Skeletal muscle cell (primary cell): ENCODE measurements at regions not wholly inside any gene's neighbourhood (a gene's known extent, or its start where the extent isn't known, plus 50 kb on each side); places are given as distances from the start of the nearest gene placed in this dataset.
"Not testable (repeated sequence)": the region's sequence is repeated elsewhere in the genome, so short reads cannot be mapped to it uniquely, and the experiment has no call there.

Experiments
- DNase-seq: peaks from one replicate; pipeline ENCODE4 v3.0.0-alpha.2; 2010; ENCODE audit warnings: low read depth
- H3K4me3 ChIP-seq: 2 replicates; pipeline ENCODE4 v1.5.1; 2011; ENCODE audit warnings: low read depth, mild to moderate bottlenecking, control low read depth, low read length, moderate library complexity

- DNase-seq, result no peak
- no peak overlapping the region for H3K4me3 ChIP-seq
These were observed 294.3 kb upstream of the PFKP start for GRCh38 chr10:2772816-2773631.

GRCh38 chr10:2772135-2772534 is 295.2 kb upstream of the PFKP start:
- DNase-seq, result no peak
- H3K4me3 ChIP-seq, result no peak overlapping the region

- not testable (repeated sequence) for DNase-seq, H3K4me3 ChIP-seq
These were observed 300.1 kb upstream of the PFKP start for GRCh38 chr10:2767293-2767692.

- no peak for DNase-seq
- no peak overlapping the region for H3K4me3 ChIP-seq
These were observed 305.4 kb upstream of the PFKP start for GRCh38 chr10:2761971-2762370.

- H3K4me3 ChIP-seq, result no peak overlapping the region
- DNase-seq, result no peak
These were observed 306.0 kb upstream of the PFKP start for GRCh38 chr10:2761311-2761710.

- no peak for DNase-seq
- H3K4me3 ChIP-seq, result no peak overlapping the region
These were observed 306.6 kb upstream of the PFKP start for GRCh38 chr10:2760736-2761135.

GRCh38 chr10:2759233-2759632 is 308.1 kb upstream of the PFKP start:
- DNase-seq, result no peak

GRCh38 chr10:2754943-2755342 is 312.4 kb upstream of the PFKP start:
- no peak for DNase-seq
- H3K4me3 ChIP-seq, result no peak overlapping the region

More at GRCh38 chr10:2759233-2759632, 308.1 kb upstream of the PFKP start:
- no peak overlapping the region for H3K4me3 ChIP-seq

- no peak for DNase-seq
- no peak overlapping the region for H3K4me3 ChIP-seq
These were observed 319.1 kb upstream of the PFKP start for GRCh38 chr10:2748287-2748686.

- no peak overlapping the region for H3K4me3 ChIP-seq
- DNase-seq, result no peak
These were observed 320.7 kb upstream of the PFKP start for GRCh38 chr10:2746638-2747037.

GRCh38 chr10:2745666-2746065 is 321.7 kb upstream of the PFKP start:
- no peak for DNase-seq
- H3K4me3 ChIP-seq, result no peak overlapping the region

GRCh38 chr10:2744547-2745200 is 322.7 kb upstream of the PFKP start:
- H3K4me3 ChIP-seq, result no peak overlapping the region

GRCh38 chr10:2734603-2735002 is 332.7 kb upstream of the PFKP start:
- H3K4me3 ChIP-seq, result no peak overlapping the region
- DNase-seq, result no peak

More at GRCh38 chr10:2744547-2745200, 322.7 kb upstream of the PFKP start:
- DNase-seq, result no peak

GRCh38 chr10:2733278-2733963 is 333.9 kb upstream of the PFKP start:
- DNase-seq, result no peak
- no peak overlapping the region for H3K4me3 ChIP-seq

- no peak for DNase-seq
- no peak overlapping the region for H3K4me3 ChIP-seq
These were observed 335.4 kb upstream of the PFKP start for GRCh38 chr10:2731940-2732339.

GRCh38 chr10:2729197-2729596 is 338.2 kb upstream of the PFKP start:
- DNase-seq, result no peak
- H3K4me3 ChIP-seq, result no peak overlapping the region

- no peak for DNase-seq
- no peak overlapping the region for H3K4me3 ChIP-seq
These were observed 339.3 kb upstream of the PFKP start for GRCh38 chr10:2728087-2728486.

GRCh38 chr10:2716596-2716995 is 350.8 kb upstream of the PFKP start:
- DNase-seq, result no peak
- H3K4me3 ChIP-seq, result no peak overlapping the region

GRCh38 chr10:2714597-2714996 is 352.8 kb upstream of the PFKP start:
- DNase-seq, result no peak
- H3K4me3 ChIP-seq, result no peak overlapping the region

GRCh38 chr10:2703953-2704352 is 363.4 kb upstream of the PFKP start:
- no peak overlapping the region for H3K4me3 ChIP-seq
- DNase-seq, result no peak
